Spleen (tissue), 11 donors: ENCODE measurements at regions not wholly inside any gene's neighbourhood (a gene's known extent, or its start where the extent isn't known, plus 50 kb on each side); places are given as distances from the start of the nearest gene placed in this dataset.

ENCODE experiments used
- DNase-seq: peaks from one replicate; pipeline ENCODE4 v3.0.0-alpha.2; 2020
- H3K27ac ChIP-seq, 8 donors: fragments of 200-600 bp; sonication (generic) in 7 of 8; 1 replicate in 4 of 8; 2 replicates in 4 of 8; pipeline versions ENCODE4 v1.5.0 to v1.8.0; 2016 to 2021; ENCODE audit warnings: inconsistent platforms in 4 of 8, mild to moderate bottlenecking in 4 of 8, moderate library complexity in 1 of 8
- H3K27me3 ChIP-seq, 7 donors: fragments of 200-600 bp; sonication (generic) in 6 of 7; replicated peaks in 1 of 7; 1 replicate in 4 of 7; 2 replicates in 3 of 7; pipeline versions ENCODE4 v1.5.0 to v1.8.0; 2016 to 2021; ENCODE audit warnings: inconsistent platforms in 3 of 7, mild to moderate bottlenecking in 1 of 7
- H3K36me3 ChIP-seq, 6 donors: fragments of 200-600 bp; sonication (generic) in 5 of 6; 1 replicate in 4 of 6; 2 replicates in 2 of 6; pipeline versions ENCODE4 v1.5.0 to v1.8.0; 2016 to 2021; ENCODE audit warnings: inconsistent platforms in 2 of 6
- H3K4me1 ChIP-seq, 6 donors: fragments of 200-600 bp; sonication (generic) in 5 of 6; 1 replicate in 3 of 6; 2 replicates in 3 of 6; pipeline versions ENCODE4 v1.5.0 to v1.8.0; 2016 to 2021; ENCODE audit warnings: inconsistent platforms in 3 of 6
- H3K4me3 ChIP-seq, 8 donors: fragments of 200-600 bp; sonication (generic) in 7 of 8; 1 replicate in 4 of 8; 2 replicates in 4 of 8; pipeline versions ENCODE4 v1.5.0 to v1.8.0; 2016 to 2021; ENCODE audit warnings: inconsistent platforms in 4 of 8, mild to moderate bottlenecking in 4 of 8, moderate library complexity in 2 of 8
- H3K9me3 ChIP-seq, 8 donors: fragments of 200-600 bp; sonication (generic) in 7 of 8; 1 replicate in 4 of 8; 2 replicates in 4 of 8; pipeline versions ENCODE4 v1.5.0 to v1.8.0; 2016 to 2021; ENCODE audit warnings: inconsistent platforms in 4 of 8
- POLR2A ChIP-seq, 3 donors: fragments of 450-650 bp; IDR thresholded peaks; one replicate each; pipeline ENCODE4 v1.5.1; 2017; ENCODE audit warnings: antibody characterized with exemption in 3 of 3, mild to moderate bottlenecking in 1 of 3
- POLR2AphosphoS5 ChIP-seq, 3 donors: sonication (generic); formaldehyde crosslinking; IDR thresholded peaks; one replicate each; pipeline ENCODE4 v1.5.1; 2017; ENCODE audit warnings: antibody characterized with exemption in 3 of 3
- WGBS, 5 donors: extraction: QIAGEN DNeasy Blood & Tissue Kit in 3 of 5; methylation state at CpG; one replicate each; pipeline versions ENCODE4 v1.1.5 to v1.1.7; 2013 to 2018; 5-methylcytosine and 5-hydroxymethylcytosine counted together
- intact Hi-C: fragments of 100-400 bp; cut with DNase I; formaldehyde crosslinking; loops from one replicate; pipeline ENCODE4 v1.15.0; 2023; ENCODE audit warnings: low total_unique reads
- TF ChIP-seq, protein P1 (sequence below), 11 experiments: fragments of 200-600 bp in 7 of 11; fragments of 450-650 bp in 4 of 11; sonication (generic) in 4 of 11; IDR thresholded peaks in 8 of 11; conservative IDR thresholded peaks in 3 of 11; 1 replicate in 7 of 11; 2 replicates in 4 of 11; pipeline versions ENCODE4 v1.4.0 to v1.8.0; 2016 to 2021; ENCODE audit warnings: antibody characterized with exemption in 11 of 11, inconsistent platforms in 4 of 11, mild to moderate bottlenecking in 1 of 11
- donor health status: healthy with polysubstance abuse.
- donor health status: DM: no; HTN: no; CAD: no; lungs with moderate emphysema.
- donor health status: DM: no; HTN: no; CAD: no.
- donor health status: Bipolar disorder and iron deficiency.
- donor health status: healthy.
- donor health status: DM: no; HTN: no; CAD: no.
- donor health status: DM: yes; HTN: yes; CAD: no.

DNA sequence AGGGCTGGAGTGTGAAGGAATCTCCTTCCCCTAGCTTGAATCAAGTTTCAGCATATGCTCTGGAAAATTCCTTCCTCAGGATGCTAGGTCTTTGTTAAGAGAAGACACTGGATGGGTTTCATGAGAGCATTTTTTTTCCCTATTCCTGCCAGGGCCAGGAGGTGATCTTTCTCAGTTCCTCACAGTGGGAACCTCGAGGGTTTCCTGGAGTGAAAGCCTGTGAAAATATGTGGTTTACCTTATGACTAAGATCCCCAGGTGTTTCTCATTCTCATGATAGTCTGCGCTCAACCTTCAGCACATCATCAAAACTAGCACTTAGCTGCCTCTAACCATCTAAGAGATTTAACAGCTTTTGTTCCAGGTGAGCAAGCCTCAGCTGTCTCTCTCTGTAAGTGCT lies 985.3 kb upstream of the FAT3 start:
- no peaks in the 10 kb centered on the region for H3K36me3 ChIP-seq
- intact Hi-C loops: no loop called here
- TF ChIP-seq POLR2AphosphoS5 (IDR thresholded peaks at IDR 0.05) (no peak), POLR2A (IDR thresholded peaks at IDR 0.05) (no peak)
- TF ChIP-seq, protein P1, sequence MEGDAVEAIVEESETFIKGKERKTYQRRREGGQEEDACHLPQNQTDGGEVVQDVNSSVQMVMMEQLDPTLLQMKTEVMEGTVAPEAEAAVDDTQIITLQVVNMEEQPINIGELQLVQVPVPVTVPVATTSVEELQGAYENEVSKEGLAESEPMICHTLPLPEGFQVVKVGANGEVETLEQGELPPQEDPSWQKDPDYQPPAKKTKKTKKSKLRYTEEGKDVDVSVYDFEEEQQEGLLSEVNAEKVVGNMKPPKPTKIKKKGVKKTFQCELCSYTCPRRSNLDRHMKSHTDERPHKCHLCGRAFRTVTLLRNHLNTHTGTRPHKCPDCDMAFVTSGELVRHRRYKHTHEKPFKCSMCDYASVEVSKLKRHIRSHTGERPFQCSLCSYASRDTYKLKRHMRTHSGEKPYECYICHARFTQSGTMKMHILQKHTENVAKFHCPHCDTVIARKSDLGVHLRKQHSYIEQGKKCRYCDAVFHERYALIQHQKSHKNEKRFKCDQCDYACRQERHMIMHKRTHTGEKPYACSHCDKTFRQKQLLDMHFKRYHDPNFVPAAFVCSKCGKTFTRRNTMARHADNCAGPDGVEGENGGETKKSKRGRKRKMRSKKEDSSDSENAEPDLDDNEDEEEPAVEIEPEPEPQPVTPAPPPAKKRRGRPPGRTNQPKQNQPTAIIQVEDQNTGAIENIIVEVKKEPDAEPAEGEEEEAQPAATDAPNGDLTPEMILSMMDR (IDR thresholded peaks at IDR 0.05 in 8 of 11, conservative IDR thresholded peaks at IDR 0.05 in 3 of 11): no peak

DNA sequence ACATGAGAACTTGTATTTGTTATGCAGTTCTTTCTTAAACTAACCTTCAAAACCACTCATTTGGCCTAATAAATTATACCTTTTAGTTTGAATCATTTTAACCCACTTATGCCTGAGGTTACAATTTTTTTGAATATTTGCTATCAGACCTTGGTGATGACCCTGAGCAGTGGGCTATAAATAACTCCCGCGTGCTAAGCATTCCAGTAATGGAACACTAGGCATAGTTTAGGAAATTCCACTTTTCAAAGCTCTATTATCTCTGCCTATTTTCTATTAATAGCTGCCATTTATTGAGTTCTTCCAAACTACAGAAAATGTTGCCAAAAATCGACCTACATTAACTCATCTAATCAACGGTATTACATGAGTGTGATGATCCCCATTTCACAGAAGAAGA lies 993.4 kb upstream of the FAT3 start:
- peak overlapping the region in 6 of 8 donors; percentile 22 to 59 (median 47) for H3K27ac ChIP-seq

More for the DNA sequence above, 985.3 kb upstream of the FAT3 start:
- no peaks in the 10 kb centered on the region for H3K27me3 ChIP-seq
- H3K27ac ChIP-seq: no peak overlapping the region
- WGBS, 5 donors: 52 to 66% (median 58%) methylated on average over 2 of the region's 2 CpGs
- H3K4me1 ChIP-seq: no peaks in the 10 kb centered on the region
- no peaks in the 10 kb centered on the region for H3K9me3 ChIP-seq
- DNase-seq: no peak
- H3K4me3 ChIP-seq: no peak overlapping the region

DNA sequence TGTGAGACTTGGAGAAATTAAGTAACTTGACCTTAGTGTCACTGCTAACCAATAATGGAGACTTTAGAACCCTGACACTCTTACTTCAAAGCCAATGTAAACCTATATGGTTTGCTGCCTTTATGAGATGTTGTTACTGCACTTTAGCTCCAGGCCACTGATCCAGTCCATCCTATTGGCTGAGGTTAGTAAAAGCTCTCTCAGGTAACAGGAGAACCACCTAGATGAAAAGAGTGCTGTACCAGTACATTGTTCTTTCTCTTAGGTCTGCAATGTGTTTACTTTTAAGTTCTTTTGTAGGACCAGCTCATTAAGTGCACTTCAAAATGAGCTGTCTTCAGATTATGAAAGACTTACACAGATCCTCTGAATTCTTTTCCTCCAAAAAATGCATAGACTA lies 994.0 kb upstream of the FAT3 start:
- H3K27me3 ChIP-seq: no peaks in the 10 kb centered on the region
- intact Hi-C loops: no loop called here
- TF ChIP-seq POLR2AphosphoS5 (IDR thresholded peaks at IDR 0.05) (no peak), POLR2A (IDR thresholded peaks at IDR 0.05) (no peak)
- TF ChIP-seq, protein P1 (IDR thresholded peaks at IDR 0.05 in 8 of 11, conservative IDR thresholded peaks at IDR 0.05 in 3 of 11): no peak
- peak overlapping the region in 4 of 8 donors; percentile 46 to 59 (median 52) for H3K27ac ChIP-seq
- peaks cover 0 to 4% (median 0%) of the 10 kb centered on the region in 6 donors for H3K4me1 ChIP-seq
- peaks cover 0 to 6% (median under 1%) of the 10 kb centered on the region in 8 donors for H3K9me3 ChIP-seq
- DNase-seq: no peak
- no peak overlapping the region for H3K4me3 ChIP-seq
- no peaks in the 10 kb centered on the region for H3K36me3 ChIP-seq

More for the DNA sequence above, 993.4 kb upstream of the FAT3 start:
- H3K27me3 ChIP-seq: no peaks in the 10 kb centered on the region
- intact Hi-C loops: no loop called here
- DNase-seq: no peak
- peaks cover 0 to 4% (median 0%) of the 10 kb centered on the region in 6 donors for H3K4me1 ChIP-seq
- H3K4me3 ChIP-seq: no peak overlapping the region
- TF ChIP-seq POLR2AphosphoS5 (IDR thresholded peaks at IDR 0.05): no peak
- TF ChIP-seq, protein P1 (IDR thresholded peaks at IDR 0.05 in 8 of 11, conservative IDR thresholded peaks at IDR 0.05 in 3 of 11): no peak
- no peak for TF ChIP-seq POLR2A (IDR thresholded peaks at IDR 0.05)
- peaks cover 0 to 5% (median 0%) of the 10 kb centered on the region in 8 donors for H3K9me3 ChIP-seq
- WGBS, 5 donors: 43 to 60% (median 59%) methylated on average over 4 of the region's 4 CpGs
- no peaks in the 10 kb centered on the region for H3K36me3 ChIP-seq

DNA sequence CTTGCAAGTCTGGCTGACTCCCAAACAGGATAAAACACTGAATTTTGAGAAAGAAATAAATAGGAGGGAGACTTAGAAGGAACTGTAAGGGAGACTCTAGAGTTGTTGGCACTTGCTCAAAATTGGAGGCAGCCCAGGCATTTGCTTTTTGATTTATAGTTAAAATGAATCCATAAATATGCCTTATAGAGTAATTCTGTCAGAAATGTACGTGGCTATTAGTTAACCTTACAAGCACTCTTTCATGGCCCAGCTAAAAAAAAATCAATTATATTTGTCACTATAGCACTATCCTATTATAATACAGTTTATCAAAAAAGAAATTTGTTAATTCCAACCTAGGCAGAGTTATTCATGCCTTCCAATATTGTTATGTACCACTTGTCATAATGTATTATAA lies 1000.0 kb upstream of the CHORDC1 start:
- no peak for DNase-seq
- Histone ChIP-seq H3K27me3 (no peaks in the 10 kb centered on the region), H3K4me1 (no peaks in the 10 kb centered on the region), H3K36me3 (no peaks in the 10 kb centered on the region), H3K9me3 (peaks cover 0 to 10% (median 2%) of the 10 kb centered on the region in 8 donors), H3K4me3 (no peak overlapping the region), H3K27ac (no peak overlapping the region)
- WGBS, 5 donors: 12 to 41% (median 16%) methylated on average over 1 of the region's 1 CpG
- TF ChIP-seq, protein P1 (IDR thresholded peaks at IDR 0.05 in 8 of 11, conservative IDR thresholded peaks at IDR 0.05 in 3 of 11): no peak
- TF ChIP-seq POLR2A (IDR thresholded peaks at IDR 0.05) (no peak), POLR2AphosphoS5 (IDR thresholded peaks at IDR 0.05) (no peak)
- intact Hi-C loops: no loop called here
